ENCODE measurements at regions not wholly inside any gene's neighbourhood (a gene's known extent, or its start where the extent isn't known, plus 50 kb on each side); places are given as distances from the start of the nearest gene placed in this dataset.

- TF ChIP-seq SKIL (IDR thresholded peaks at IDR 0.05; ENCODE audit: low read depth, poor library complexity, severe bottlenecking) (no peak), ZNF622 (IDR thresholded peaks at IDR 0.05) (no peak), MLLT1 (IDR thresholded peaks at IDR 0.05) (no peak), POLR2A (IDR thresholded peaks at IDR 0.05; ENCODE audit: low read depth, low read length) (no peak), CREM (IDR thresholded peaks at IDR 0.05; ENCODE audit: low read depth) (no peak), ZBTB11 (CRISPR knock-in tag; IDR thresholded peaks at IDR 0.05) (no peak), POLR2AphosphoS2 (IDR thresholded peaks at IDR 0.05; ENCODE audit: low read depth, low read length) (no peak), FOXK2 (IDR thresholded peaks at IDR 0.05) (no peak), TCF12 (IDR thresholded peaks at IDR 0.05; ENCODE audit: low read depth, low read length) (no peak), ZNF384 (IDR thresholded peaks at IDR 0.05; ENCODE audit: borderline replicate concordance, low read depth, low read length) (no peak), TCF7 (IDR thresholded peaks at IDR 0.05; ENCODE audit: borderline replicate concordance) (no peak)
These were observed 395.1 kb downstream of the FBXO15 start (continued) for GRCh38 chr18:73752546-73752945.
